Kidney epithelial cell (primary cell): ENCODE measurements at regions not wholly inside any gene's neighbourhood (a gene's known extent, or its start where the extent isn't known, plus 50 kb on each side); places are given as distances from the start of the nearest gene placed in this dataset.

Experiments used
- DNase-seq: peaks from one replicate; pipeline ENCODE4 v3.0.0-alpha.2; 2010; ENCODE audit warnings: low read depth
- H3K27me3 ChIP-seq: 2 replicates; pipeline ENCODE4 v1.6.0; 2011; ENCODE audit warnings: low read length; ENCODE audit not compliant: control insufficient read depth, insufficient read depth
- H3K36me3 ChIP-seq: 2 replicates; pipeline ENCODE4 v1.5.1; 2011; ENCODE audit warnings: low read length; ENCODE audit not compliant: control insufficient read depth, insufficient read depth
- H3K4me3 ChIP-seq: 2 replicates; pipeline ENCODE4 v1.5.1; 2011; ENCODE audit warnings: low read depth, mild to moderate bottlenecking, control low read depth, low read length
- CTCF ChIP-seq: IDR thresholded peaks from 2 replicates; pipeline ENCODE4 v1.5.1; 2011; ENCODE audit warnings: mild to moderate bottlenecking, moderate library complexity, low read length, control low read depth, inconsistent platforms; ENCODE audit not compliant: insufficient read depth, poor library complexity, severe bottlenecking

DNA sequence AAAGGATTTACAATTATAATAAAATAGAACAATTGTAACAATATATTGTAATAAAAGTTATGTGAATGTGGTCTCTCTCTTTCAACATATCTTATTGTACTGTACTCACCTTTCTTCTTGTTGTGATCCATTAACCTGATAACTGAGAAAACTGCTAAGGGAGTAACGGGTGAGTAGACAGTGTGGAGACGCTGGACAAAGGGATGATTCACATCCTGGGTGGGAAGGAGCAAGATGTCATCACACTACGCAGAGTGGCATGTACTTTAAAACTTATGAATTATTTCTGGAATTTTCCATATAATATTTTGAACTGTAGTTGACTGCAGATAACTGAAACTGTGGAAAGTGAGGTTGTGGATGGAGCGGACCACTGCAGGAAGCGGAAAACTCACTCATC is 91.2 kb upstream of the PLPP4 start:
- no peaks in the 10 kb centered on the region for H3K36me3 ChIP-seq
- H3K27me3 ChIP-seq, result no peaks in the 10 kb centered on the region
- H3K4me3 ChIP-seq, result no peak overlapping the region
- peak; percentile 54 for DNase-seq
- TF ChIP-seq CTCF, result no peak

DNA sequence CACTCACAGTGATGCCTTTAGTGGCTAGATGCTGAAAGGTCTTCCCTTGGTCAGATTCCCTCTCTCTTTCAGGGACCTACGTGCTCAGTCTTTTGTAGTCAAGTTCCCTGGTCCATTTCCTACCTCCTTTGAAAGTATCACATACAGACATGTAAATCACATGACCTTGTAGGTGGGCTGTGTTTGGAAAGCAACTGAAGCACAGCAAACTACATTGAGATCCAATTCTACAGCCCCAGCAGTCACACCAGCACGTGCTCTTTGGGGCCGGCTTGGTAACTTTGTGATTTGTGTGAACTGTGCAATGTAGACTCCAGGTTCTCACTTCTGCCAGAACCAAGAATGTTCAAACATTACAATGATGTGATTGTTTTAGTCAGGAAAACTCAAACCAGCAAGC is 89.7 kb upstream of the PLPP4 start:
- Histone ChIP-seq H3K27me3 (no peaks in the 10 kb centered on the region), H3K36me3 (no peaks in the 10 kb centered on the region), H3K4me3 (no peak overlapping the region)
- no peak for DNase-seq
- no peak for TF ChIP-seq CTCF

DNA sequence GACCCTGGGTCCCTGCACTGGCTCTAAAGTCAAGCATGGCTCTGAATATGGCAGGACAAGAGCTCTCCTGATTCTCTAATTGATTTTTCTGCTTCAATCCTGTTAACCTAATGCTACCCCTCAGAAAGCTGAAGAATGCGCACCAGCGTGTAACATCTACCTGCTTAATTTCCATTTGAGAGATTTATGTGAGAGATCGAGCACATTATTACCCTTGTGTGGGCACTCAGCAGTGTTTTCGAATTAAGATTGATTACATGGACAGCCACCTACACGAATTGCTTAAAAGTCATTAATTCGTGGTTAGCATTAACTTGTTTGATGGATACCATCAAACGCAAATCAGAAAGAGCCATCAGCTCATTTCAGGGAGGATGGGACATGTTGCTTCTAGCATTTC is 88.7 kb upstream of the PLPP4 start:
- H3K36me3 ChIP-seq, result no peaks in the 10 kb centered on the region
- DNase-seq, result no peak
- no peak for TF ChIP-seq CTCF
- no peaks in the 10 kb centered on the region for H3K27me3 ChIP-seq
- H3K4me3 ChIP-seq, result no peak overlapping the region

- DNase-seq, result no peak
- Histone ChIP-seq H3K4me3 (no peak overlapping the region), H3K27me3 (no peaks in the 10 kb centered on the region), H3K36me3 (no peaks in the 10 kb centered on the region)
- no peak for TF ChIP-seq CTCF
Observed at GRCh38 chr10:120368927-120369326, 88.1 kb upstream of the PLPP4 start.

- no peak for DNase-seq
- H3K4me3 ChIP-seq, result no peak overlapping the region
- H3K36me3 ChIP-seq, result no peaks in the 10 kb centered on the region
- H3K27me3 ChIP-seq, result no peaks in the 10 kb centered on the region
- TF ChIP-seq CTCF, result no peak
Observed at GRCh38 chr10:120369856-120370276, 87.2 kb upstream of the PLPP4 start.

DNA sequence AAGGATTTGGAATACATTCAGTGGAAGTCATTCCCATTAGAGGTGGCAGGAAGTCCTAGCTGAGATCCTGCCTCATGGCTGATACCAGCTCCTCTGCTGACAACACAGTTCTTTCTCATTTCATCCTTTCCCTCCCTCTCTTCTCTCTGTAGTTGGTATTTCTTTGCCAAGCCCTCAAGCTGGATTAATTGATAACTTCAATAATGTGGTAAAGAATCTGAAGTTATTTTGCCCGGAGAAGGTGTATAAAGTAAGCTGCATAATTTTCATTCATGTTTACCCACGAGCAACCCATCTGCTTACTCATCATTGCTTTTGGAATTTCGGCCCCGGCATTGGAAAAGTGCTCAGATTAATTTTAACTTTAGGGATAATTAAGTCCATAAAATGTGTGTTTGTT is 85.2 kb upstream of the PLPP4 start:
- Histone ChIP-seq H3K4me3 (no peak overlapping the region), H3K36me3 (no peaks in the 10 kb centered on the region), H3K27me3 (no peaks in the 10 kb centered on the region)
- TF ChIP-seq CTCF, result no peak
- no peak for DNase-seq
